GM19025 (cell line): ENCODE measurements at regions not wholly inside any gene's neighbourhood (a gene's known extent, or its start where the extent isn't known, plus 50 kb on each side); places are given as distances from the start of the nearest gene placed in this dataset.

ENCODE experiments used
- ATAC-seq: cut with Tn5 transposase; IDR thresholded peaks from one replicate; pipeline ENCODE4 v1.9.1; 2021; ENCODE audit warnings: mild to moderate bottlenecking, low read depth, moderate library complexity; ENCODE audit not compliant: unreplicated experiment

DNA sequence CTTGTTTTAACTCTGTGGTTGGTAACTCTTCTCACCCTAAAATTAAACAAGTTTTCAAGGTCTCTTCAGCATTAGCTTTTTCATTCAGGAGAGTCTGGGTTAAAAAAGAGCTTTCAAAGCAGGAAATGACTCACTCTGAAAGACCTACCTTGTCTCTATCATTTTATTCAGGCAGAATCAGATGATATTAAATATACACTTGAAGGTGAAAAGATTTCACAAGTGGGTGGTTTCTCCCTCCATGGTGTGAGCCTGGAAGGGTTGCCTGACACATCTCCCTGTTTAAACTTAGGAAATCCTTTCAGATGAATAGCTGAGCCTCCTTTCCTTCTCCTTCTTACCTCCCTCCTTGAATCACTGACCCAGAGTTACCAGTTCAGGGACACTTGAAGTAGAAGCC lies 1402.0 kb upstream of the PIK3C3 start:
- ATAC-seq: no peak

DNA sequence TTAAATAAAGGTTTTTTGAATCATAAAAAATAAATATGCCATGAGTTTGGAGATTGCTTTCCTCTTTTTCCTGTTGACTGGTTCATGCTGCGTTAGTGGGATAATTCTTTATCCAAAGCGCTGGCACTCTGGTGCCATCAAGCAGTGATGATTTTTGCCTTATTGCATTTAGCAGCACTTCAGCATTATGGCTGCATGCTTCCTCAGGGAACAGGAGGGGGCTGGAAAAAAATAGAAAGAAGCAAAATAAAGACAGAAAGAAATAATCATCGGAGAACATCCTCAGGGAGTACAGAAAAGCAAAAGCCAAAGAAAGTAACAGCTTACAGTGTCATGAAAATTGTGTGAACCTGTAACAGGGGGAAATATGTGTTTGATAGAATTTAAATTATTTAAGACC lies 1408.2 kb upstream of the PIK3C3 start:
- ATAC-seq: no peak

DNA sequence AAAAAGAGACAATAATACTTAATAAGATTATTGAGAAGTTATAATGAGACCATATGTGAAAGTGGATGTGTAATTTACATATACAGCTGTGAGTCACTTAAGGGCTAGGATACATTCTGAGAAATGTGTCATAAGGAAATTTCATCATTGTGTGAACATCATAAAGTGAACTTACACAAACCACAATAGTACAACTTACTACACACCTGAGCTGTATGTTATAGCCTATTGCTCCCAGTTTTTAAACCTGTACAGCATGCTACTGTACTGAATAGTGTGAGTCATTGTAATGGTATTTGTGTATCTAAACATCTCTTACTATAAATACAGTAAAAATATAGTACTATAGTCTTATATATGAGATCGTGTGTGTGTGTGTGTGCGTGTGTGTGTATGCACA lies 1420.3 kb upstream of the PIK3C3 start:
- no peak for ATAC-seq

DNA sequence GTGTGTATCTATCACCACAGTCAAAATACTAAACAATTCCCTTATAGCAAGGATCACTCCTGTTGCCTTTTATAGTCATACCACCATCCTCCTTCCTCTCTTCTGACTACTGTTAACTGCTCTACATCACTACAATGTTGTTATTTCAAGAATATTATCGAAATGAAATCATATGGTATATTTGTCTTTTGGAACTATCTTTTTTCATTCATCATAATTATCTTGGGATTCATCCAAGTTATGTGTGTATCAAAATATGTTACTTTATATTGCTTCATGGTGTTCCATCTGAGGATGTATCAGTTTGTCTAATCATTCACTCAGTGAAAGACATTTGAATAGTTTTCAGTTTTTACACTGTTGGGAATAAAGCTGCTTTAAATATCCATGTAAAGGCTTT lies 1423.0 kb upstream of the PIK3C3 start:
- ATAC-seq: no peak

DNA sequence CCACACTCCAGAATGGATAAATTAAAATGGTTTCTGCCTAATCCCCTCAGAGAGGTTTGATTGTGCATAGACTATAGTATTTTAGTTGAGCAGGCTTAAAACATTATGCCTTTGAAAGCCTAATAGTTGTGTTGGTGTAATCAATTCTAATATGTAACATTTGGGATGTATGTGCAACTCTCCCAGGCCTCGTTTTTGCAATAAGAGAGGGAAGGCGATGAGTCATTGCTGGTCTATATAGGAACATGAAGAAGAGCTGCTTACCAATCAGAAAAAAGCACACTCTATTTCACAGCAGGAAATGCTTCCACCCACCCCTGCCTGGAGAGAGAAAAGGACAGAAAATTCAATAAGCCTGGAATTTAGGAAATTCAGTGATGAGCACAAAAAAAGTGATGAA lies 1424.0 kb upstream of the PIK3C3 start:
- ATAC-seq: no peak

DNA sequence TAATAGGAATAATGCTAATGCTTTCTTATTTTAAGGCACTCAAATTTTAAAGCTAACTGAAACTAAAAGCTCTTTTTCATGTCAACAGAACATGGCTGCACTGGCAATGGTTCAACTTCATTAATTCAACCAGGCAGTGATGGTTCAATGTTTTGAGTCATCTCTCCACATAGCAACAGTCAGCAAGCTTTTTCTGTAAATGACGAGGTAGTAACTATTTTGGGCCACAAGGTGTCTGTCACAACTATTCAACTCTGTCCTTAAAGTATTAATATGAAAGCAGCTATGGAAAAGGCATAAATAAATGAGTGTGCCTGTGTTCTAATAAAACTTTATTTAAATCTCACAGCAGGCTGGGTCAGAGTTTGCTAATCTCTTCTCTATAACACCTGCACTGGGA lies 1425.6 kb upstream of the PIK3C3 start:
- no peak for ATAC-seq

DNA sequence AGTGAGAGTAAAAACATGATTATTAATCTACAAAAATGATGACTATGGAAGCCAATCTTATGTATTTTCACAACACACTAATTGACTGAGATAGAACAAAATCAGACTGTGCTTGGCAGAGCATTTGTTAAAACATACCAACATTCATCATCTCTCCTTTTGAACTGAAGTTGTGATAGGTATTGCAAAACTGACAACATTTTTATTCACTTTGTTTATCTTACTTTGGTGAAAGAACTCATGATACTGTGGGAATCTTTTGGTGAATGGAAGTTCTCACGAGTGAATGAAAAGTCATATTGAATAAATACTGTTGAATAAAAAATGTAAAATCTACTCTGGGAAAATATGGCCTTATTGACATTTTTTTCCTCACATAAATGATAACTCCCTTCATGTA lies 1430.2 kb upstream of the PIK3C3 start:
- no peak for ATAC-seq

DNA sequence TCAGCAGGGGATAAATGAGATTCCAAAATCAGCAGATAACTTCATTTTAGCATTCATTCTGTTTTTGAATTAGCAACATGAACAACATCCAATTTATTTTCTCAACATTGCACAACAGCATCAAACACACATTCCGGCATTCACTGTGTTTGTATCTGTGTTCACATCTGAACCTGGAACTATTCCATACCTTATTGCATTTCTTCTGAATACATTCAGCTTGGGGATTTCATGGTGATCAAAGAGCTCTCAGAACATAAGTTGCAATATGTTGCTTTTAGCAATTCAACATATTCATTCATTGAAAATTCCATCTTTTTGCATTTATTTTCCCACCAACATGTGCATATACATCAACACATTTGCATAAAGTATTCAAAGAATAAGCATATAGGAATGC lies 1431.7 kb upstream of the PIK3C3 start:
- ATAC-seq: no peak

DNA sequence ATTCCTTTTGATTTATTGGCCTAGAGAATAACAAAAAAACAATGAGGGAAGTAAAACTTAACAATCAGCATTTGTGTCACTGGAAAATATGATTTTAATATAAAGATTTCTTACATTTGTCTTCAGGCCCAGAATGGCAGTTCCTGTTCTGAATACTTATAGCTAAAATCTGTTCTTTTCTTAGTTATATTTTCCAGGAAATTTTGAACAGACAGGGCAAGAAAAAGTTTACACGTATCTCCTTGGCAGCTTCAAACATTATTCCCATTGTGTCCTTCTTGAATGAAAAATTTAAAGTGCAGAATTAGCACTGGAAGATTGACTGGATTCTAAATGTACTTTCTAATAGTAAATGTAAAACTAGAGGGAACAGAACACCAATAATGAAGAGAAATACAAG lies 1454.0 kb upstream of the PIK3C3 start:
- ATAC-seq: no peak

DNA sequence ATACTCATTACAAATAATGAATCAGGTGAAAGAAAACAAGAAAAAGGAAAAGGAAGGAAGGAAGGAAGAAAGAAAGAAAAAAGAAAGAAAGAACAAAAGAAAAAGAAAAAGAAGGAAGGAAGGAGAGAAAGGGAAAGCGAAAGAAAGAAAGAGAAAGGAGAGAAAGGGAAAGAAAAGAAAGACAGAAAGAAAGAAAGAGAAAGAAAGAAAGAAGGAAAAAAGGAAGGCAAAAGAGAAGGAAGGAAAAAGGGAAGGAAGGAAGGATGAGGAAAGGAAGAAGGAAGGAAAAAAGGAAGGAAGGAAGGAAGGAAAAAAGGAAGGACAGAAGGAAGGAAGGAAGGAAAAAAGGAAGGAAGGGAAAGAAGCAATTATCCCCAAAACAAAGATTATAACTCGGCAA lies 1460.4 kb upstream of the PIK3C3 start:
- ATAC-seq: no peak

DNA sequence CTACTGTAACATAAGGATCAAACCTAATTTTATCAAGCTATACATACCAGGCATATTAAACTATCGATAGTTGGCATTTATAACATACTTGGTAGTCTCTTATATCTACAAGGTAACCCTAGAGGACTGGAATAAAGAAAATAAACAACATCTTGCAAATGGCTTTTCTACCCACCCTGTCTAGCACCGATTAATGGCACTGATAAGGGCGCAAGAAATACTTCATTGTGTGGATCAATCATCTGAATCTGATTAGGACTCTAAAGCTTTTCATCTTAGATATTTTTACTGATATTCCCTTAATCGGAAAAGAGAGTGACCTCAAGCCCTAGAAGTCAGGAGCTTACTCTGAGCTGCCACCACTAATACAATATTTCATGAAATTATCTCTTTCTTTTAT lies 1461.7 kb upstream of the PIK3C3 start:
- no peak for ATAC-seq

DNA sequence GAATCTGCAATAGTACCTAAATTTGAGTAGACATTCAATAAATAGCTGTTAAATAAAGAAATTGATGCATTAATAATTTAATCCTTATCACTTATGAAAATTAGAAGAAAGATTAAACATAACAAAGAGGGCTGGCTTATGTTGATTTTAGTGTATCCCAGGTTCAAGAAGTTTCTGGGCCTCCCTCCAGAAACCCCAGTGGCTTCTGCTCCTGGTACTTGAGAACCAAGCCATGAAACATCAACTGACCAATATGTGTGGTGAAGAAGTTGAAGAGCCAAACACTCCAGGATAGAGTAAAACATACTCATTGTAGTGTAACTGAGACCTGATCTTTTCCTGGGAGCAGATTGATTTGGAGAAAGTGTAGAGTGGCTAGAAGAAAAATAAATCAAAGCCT lies 1465.7 kb upstream of the PIK3C3 start:
- ATAC-seq: no peak

DNA sequence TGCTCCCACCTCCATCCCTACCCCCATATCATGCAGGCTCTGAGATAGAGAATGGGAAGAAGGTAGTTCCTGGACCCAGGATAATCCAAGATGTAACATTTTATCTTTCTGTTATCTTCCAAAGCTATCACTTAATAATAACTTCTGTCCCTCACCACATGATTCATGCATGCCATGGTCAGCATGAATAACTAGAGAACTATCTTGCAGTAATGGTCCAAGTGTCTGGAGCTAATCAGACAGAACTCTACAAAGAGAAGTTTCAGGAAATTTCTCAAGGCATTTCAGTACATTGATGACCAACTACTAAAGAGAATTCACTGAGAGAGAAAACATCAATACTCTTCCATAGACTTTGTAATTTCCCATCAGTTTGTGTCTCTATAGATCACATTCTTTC lies 1469.7 kb upstream of the PIK3C3 start:
- ATAC-seq: no peak

DNA sequence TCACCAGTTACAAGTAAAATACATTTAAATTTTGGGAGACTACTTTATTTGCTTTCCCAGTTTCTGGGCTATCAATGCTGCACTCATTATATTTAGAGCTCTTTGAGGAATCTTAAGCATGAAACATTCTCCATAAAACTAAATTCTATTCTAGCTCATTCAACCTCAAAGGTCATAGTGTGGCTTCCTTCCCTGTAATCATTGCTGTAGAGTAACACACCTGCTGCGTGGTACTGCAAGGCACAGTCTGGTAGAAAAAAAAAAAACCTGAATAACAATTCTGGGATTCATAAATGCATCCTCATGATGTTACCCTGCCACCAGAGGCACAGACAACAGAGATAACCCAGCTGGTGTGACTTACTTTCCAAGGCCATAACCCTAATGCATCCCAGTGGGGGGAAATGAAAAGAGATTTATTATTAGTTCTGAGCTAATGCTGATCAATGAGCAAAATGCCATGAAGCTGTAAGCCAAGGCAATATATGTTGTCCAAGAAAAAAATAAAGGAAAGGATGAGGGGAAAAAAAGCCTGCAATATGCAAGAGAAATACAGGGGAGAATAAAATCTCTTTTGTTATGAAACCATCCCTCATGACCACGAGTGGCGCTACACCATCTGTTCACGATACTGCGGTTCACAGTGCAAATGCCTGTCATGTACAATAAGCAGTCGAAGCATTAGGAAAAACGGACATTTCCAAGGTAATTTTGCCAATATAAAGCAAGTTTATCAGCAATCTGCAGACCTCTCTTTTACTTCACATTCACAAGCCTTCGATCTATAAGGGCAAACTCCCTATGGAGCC lies 1481.6 kb upstream of the PIK3C3 start:
- ATAC-seq: no peak

DNA sequence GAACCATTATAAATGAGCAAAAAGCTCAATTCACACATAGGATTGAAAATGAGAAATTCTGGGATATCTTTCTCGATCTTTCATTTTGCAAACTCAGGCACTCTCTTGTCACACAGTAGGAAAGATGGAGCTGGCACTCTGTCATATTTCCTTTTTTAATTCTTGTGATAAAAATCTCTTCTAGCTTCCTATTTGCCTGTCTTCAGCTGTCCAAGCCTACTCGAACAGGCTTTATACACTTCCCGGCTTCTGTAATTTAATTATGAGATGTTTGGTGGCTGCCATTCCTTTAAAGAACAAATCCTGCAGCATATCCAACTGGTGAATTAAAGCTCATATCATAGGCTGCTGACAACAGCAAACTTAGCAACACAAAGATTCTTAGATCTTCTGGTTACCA lies 1484.3 kb upstream of the PIK3C3 start:
- no peak for ATAC-seq

DNA sequence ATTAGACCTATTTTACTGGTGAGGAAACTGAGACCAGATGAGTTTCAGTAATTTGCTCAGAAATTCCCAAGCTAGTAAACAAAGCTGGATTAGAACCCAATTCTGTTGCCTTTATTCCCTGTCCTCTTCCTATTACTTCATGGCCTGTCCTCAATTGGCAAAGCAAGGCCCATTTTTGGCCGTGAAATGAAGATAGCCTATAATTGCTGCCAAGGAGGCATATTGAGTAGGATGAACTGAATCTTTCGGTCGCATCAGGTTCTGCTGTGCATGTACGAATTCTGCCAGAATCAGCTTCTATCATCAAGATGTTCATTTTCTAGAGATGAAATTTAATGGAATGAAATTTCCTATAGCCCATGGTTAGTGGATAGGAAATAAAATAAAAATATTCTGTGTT lies 1485.2 kb upstream of the PIK3C3 start:
- ATAC-seq: no peak

DNA sequence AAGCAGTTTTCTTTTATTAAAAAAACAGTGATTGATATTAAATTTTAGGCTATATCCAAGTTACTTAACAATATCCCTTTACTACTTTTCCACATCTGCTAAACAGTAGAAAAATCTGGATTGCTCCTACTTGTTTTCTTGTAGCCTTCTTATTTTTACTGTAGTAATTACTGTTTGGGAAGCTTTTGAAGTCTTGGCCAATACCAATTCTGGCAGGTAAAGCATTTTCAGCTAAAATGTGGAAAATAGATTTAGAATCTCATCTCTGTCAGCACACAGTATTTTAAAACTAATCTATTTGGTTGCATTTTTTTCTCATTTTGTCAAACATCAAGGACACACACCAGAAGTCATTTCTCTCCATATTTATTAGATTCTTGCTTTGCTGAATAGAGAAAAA lies 1485.7 kb upstream of the PIK3C3 start:
- ATAC-seq: no peak

DNA sequence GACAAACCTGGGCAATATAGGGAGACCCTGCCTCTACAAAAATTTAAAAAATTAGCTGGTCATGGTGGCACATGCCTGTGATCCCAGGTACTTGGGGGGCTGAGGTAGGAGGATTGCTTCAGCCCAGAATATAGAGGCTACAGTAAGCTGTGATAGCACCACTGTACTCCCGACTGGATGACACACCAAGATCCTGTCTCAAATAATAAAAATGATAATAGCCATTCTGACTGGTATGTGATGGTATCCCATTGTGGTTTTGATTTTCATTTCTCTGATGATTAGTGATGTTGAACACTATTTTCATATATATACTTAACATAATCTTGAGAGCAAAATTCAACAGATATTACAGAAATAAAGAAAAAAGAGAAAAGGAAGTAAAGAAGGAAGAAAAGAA lies 1491.0 kb upstream of the PIK3C3 start:
- no peak for ATAC-seq

DNA sequence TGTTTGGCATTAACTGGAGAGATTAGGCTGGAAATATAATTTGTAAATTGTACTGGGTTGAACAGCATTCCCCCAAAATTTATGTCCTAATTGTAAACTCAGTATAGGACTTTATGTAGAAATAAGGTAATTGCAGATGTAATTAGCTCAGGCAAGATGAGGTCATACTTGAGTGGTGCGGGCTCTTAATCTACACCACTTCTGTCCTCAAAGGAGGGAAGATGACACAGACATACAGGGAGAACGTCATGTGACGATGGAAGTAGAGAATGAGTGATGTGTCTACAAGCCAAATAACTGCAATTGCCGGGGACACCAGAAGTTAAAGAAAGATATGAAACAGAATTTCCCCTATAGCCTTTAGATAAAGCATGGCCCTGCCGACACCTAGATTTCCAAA lies 1501.1 kb upstream of the PIK3C3 start:
- no peak for ATAC-seq

DNA sequence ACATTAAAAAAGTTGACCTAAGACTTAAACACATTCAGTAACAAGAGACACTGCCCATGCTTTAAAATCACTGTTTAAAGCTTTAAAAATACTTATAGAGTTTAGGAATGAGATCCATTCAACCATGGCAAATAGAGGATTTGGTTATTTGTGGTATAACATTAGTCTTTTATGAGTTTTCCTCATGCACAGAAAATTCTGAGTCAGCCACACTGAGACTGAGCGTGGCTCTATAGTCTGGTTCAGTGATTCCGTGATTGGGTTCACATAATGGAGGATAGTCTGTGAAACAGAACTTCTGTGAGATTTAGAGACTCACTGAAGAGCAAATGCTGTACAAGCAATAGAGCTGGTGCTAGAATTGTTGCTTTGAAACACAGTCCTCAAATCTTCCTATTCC lies 1502.4 kb upstream of the PIK3C3 start:
- no peak for ATAC-seq

DNA sequence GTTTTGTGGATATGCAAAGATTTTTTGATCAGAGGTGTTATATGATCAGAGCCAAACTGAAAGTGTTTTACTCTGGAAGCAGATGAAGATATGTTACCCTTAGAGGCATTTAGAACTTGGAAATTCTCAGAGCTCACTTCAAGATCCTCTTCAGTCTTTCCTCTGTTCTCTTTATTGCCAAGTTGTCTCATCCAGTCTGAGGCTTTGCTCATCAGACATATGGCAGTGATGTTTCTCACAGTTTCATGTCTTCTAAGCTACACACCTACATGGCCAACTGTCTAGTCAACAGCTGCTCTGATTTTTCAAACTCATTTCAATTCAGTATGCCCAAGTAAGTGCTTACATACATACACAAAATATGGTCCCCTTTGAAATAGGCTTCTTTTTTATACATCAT lies 1504.3 kb upstream of the PIK3C3 start:
- ATAC-seq: no peak

DNA sequence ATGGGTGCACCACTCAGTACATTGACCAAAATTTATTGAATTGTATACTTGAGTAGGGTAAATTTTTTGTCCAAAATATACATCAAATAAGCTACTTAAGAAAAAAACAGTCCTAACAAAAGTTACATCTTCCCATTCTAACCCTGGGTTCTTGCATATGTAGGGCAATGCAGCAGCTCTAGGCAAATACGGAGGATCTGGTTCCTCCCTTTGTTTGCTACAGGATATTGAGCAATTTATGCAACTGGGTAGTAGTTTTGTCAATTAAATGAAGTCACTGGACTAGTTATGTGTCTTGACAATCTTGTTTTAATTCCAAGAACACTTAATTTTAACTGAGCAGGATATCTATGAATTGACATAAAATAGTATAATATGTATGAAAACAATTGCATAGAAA lies 1507.2 kb upstream of the PIK3C3 start:
- ATAC-seq: no peak

DNA sequence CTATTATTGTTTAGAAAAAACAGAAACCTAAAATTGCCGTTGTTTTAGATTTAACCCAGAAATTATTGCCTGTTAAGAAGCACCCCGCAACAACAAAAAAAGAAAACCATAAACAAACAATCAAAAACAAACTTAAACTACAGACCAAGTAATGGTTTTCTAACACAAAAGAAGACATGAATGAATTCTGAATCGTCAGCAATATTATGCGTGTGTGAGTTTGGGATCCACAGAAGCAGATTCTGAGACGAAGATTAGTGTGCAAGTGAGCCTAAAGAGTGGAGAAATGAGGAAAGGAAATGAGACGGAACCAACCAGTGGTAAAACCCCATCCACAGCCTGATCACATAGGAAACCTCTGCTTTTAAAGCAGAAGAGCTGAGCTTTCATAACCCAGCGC lies 1514.9 kb upstream of the PIK3C3 start:
- ATAC-seq: no peak
